K562 (cell line): ENCODE measurements at regions not wholly inside any gene's neighbourhood (a gene's known extent, or its start where the extent isn't known, plus 50 kb on each side); places are given as distances from the start of the nearest gene placed in this dataset.

Experiments
- ATAC-seq: fragments of 200-7000 bp; cut with Tn5 transposase; 3 replicates; pipeline ENCODE4 v1.9.1; 2020; ENCODE audit warnings: moderate library complexity
- BruUV-seq: library from RNA; stranded (reverse); fragments of 400-500 nt; replicated peaks from 2 replicates; lab custom pipeline; 2021; lab: Mats Ljungman, UMichigan
- CTCF ChIA-PET: fragments of 300-600 bp; formaldehyde crosslinking; extraction: SDS; loops from one replicate; lab custom pipeline; 2021; ENCODE audit warnings: low intra/inter-chr PET ratio; lab: Yijun Ruan, JAX
- POLR2A ChIA-PET: fragments of 300-600, 350-650 bp; sonication (Branson Sonifier 250); formaldehyde crosslinking; extraction: SDS; loops from one replicate; lab custom pipeline; 2021; ENCODE audit warnings: antibody characterized with exemption, inconsistent platforms; lab: Yijun Ruan, JAX
- DNase-seq, 4 experiments: peaks; one replicate each; pipeline versions ENCODE4 v3.0.0 to v3.0.0-alpha.2; 2011 to 2018; ENCODE audit warnings: low spot score in 3 of 4, mixed read lengths in 3 of 4; ENCODE audit errors: extremely low read depth in 1 of 4
- FAIRE-seq: peaks from 2 replicates; lab custom pipeline; 2011; peaks lifted over from hg19 to GRCh38; lab: Jason Lieb, UNC
- H2AFZ ChIP-seq: 2 replicates; pipeline ENCODE4 v1.6.0; 2011; ENCODE audit warnings: low read depth, low read length, control low read depth, inconsistent platforms
- H3K27ac ChIP-seq: fragments of 200-600 bp; 3 replicates; pipeline ENCODE4 v1.8.0; 2011; ENCODE audit warnings: low read depth, mild to moderate bottlenecking, control low read depth, inconsistent platforms, low read length, moderate library complexity, mixed read lengths; ENCODE audit errors: extremely low read depth
- H3K27me3 ChIP-seq, 2 experiments: fragments of 300-600 bp in 1 of 2; 2 replicates in 1 of 2; 3 replicates in 1 of 2; pipeline versions ENCODE4 v1.6.0 to v1.8.0; 2011; ENCODE audit warnings: inconsistent platforms in 2 of 2, low read length in 2 of 2, mild to moderate bottlenecking in 1 of 2, mixed read lengths in 1 of 2, moderate library complexity in 1 of 2; ENCODE audit not compliant: control insufficient read depth in 2 of 2, insufficient read depth in 2 of 2
- H3K36me3 ChIP-seq: fragments of 300-600 bp; 3 replicates; pipeline ENCODE4 v1.8.0; 2011; ENCODE audit warnings: mild to moderate bottlenecking, low read length, inconsistent platforms; ENCODE audit not compliant: control insufficient read depth, insufficient read depth
- H3K4me1 ChIP-seq, 2 experiments: fragments of 200-600 bp in 1 of 2; replicated peaks in 1 of 2; 2 replicates in 1 of 2; 3 replicates in 1 of 2; pipeline versions ENCODE4 v1.5.1 to v1.8.0; 2011; ENCODE audit warnings: inconsistent platforms in 2 of 2, low read length in 2 of 2, mild to moderate bottlenecking in 1 of 2, mixed read lengths in 1 of 2, moderate library complexity in 1 of 2; ENCODE audit not compliant: control insufficient read depth in 2 of 2, insufficient read depth in 2 of 2
- H3K4me2 ChIP-seq: 2 replicates; pipeline ENCODE4 v1.6.1; 2011; ENCODE audit warnings: low read length, control low read depth, inconsistent platforms, mixed read lengths; ENCODE audit not compliant: insufficient read depth
- H3K4me3 ChIP-seq: fragments of 200-600 bp; sonication (generic), shearing (Covaris generic); 2 replicates; pipeline ENCODE4 v1.5.1; 2016; ENCODE audit warnings: control low read depth, inconsistent platforms
- H3K79me2 ChIP-seq: fragments of 200-600 bp; 3 replicates; pipeline ENCODE4 v1.8.0; 2011; ENCODE audit warnings: low read length, inconsistent platforms; ENCODE audit not compliant: control insufficient read depth, insufficient read depth
- H3K9ac ChIP-seq, 2 experiments: 2 replicates each; pipeline versions ENCODE4 v1.6.0 to v1.6.1; 2011; ENCODE audit warnings: low read depth in 2 of 2, low read length in 2 of 2, control low read depth in 1 of 2, inconsistent platforms in 1 of 2, mild to moderate bottlenecking in 1 of 2, mixed read lengths in 1 of 2; ENCODE audit not compliant: insufficient read depth in 1 of 2
- H3K9me1 ChIP-seq: one replicate; pipeline ENCODE4 v1.6.0; 2011; ENCODE audit warnings: inconsistent platforms, mild to moderate bottlenecking, low read length, moderate library complexity; ENCODE audit not compliant: control insufficient read depth, insufficient read depth
- H3K9me3 ChIP-seq: replicated peaks from 2 replicates; pipeline ENCODE4 v1.5.1; 2011; ENCODE audit warnings: low read depth, low read length, inconsistent platforms; ENCODE audit not compliant: control insufficient read depth, insufficient read depth
- H4K20me1 ChIP-seq: replicated peaks from 2 replicates; pipeline ENCODE4 v1.6.1; 2011; ENCODE audit warnings: low read length, inconsistent platforms, mixed read lengths; ENCODE audit not compliant: control insufficient read depth, insufficient read depth
- CCAR2 ChIP-seq: fragments of 200-400 bp; formaldehyde crosslinking; IDR thresholded peaks from 2 replicates; pipeline ENCODE4 v1.6.1; 2017; ENCODE audit warnings: mild to moderate bottlenecking, low read depth, low read length
- MAFK ChIP-seq: IDR thresholded peaks from 2 replicates; pipeline ENCODE4 v1.6.1; 2011; ENCODE audit warnings: low read length, improper control_type of control experiment
- RAD21 ChIP-seq, 2 experiments: fragments of 250-450 bp in 1 of 2; fragments of 450-650 bp in 1 of 2; sonication (Bioruptor Pico) in 1 of 2; formaldehyde crosslinking in 1 of 2; IDR thresholded peaks in 1 of 2; conservative IDR thresholded peaks in 1 of 2; 2 replicates each; pipeline versions ENCODE4 v1.4.0 to v1.8.0; 2020 to 2022; ENCODE audit warnings: mild to moderate bottlenecking in 2 of 2, moderate library complexity in 1 of 2
- ZFP1 ChIP-seq: fragments of 450-650 bp; formaldehyde crosslinking; IDR thresholded peaks from 2 replicates; pipeline ENCODE4 v1.4.0; 2020; ENCODE audit warnings: mild to moderate bottlenecking, mixed read lengths
- ZFP30 ChIP-seq: fragments of 250-450 bp; sonication (Bioruptor Pico); IDR thresholded peaks from 2 replicates; pipeline ENCODE4 v1.8.0; 2022; ENCODE audit warnings: moderate library complexity, mild to moderate bottlenecking, inconsistent platforms, borderline replicate concordance
- WGBS: fragments of 100-300 bp; shearing (Covaris generic); methylation state at CpG from one replicate; pipeline ENCODE4 v1.1.6; 2016; ENCODE audit warnings: low coverage, mixed read lengths; ENCODE audit not compliant: insufficient coverage; ENCODE audit errors: missing lambda C conversion rate; 5-methylcytosine and 5-hydroxymethylcytosine counted together
- in situ Hi-C: fragments of 300-500 bp; cut with MboI; formaldehyde crosslinking; loops from 4 replicates; pipeline ENCODE4 v1.15.0; 2018; ENCODE audit warnings: inconsistent platforms, mixed read lengths
- intact Hi-C: fragments of 100-400 bp; cut with micrococcal nuclease; formaldehyde crosslinking; loops from 2 replicates; pipeline ENCODE4 v1.14.2; 2022
- TF ChIP-seq, protein P1 (sequence below), 2 experiments: fragments of 450-650 bp; formaldehyde crosslinking in 1 of 2; IDR thresholded peaks; 2 replicates each; pipeline versions ENCODE4 v1.4.0 to v1.6.1; 2014 to 2020; ENCODE audit warnings: mild to moderate bottlenecking in 2 of 2, borderline replicate concordance in 1 of 2, low read depth in 1 of 2
- TF ChIP-seq, protein P2 (sequence below), 3 experiments: IDR thresholded peaks in 2 of 3; conservative IDR thresholded peaks in 1 of 3; 2 replicates each; pipeline ENCODE4 v1.5.1; 2011 to 2012; ENCODE audit warnings: low read length in 3 of 3, mild to moderate bottlenecking in 3 of 3, control low read depth in 2 of 3, improper control_type of control experiment in 1 of 3, inconsistent platforms in 1 of 3, low read depth in 1 of 3, mixed read lengths in 1 of 3, moderate library complexity in 1 of 3; ENCODE audit not compliant: insufficient read depth in 2 of 3
- TF ChIP-seq, protein P3 (sequence below): sonication (generic); formaldehyde crosslinking; IDR thresholded peaks from 2 replicates; pipeline ENCODE4 v1.8.1; 2023; ENCODE audit warnings: mild to moderate bottlenecking, missing genetic modification reagents, moderate library complexity

DNA sequence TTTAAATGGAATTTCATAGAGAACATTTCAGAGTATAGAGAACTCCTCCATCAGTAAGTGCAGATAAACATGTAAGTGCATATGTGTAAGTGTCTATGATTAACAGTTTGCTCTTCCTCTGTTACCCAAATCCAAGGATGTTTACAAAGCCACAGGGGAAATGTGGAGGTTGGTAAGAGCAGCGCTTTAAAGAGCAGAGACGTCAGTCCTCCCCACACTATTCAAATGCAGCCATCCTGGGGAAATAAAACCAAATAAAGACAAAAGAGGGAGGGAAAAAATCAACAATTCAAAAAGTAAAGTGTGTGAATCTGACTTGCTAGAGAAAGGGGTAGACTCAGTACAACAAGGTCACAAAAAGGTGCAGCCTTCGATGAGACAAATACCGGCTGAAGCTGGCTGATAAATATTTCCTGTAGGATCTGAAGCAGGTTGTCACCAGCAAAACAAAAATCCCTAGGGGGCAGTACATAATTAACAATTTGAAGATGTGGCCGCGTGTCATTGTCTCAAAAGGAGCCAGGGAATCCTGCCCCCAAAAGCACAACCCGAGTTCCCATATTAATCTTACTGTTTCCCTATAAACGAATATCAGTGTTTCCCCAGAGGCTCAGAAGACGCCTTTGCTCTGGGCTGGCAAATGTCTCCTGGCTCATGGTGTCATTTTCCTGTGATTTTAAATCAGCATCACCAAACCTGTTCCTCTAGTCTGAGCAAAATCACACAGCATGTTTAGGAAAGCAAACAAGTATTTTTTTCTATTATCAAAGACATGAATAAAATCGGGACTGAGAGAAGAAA is 216.5 kb downstream of the CDCA7 start:
- Histone ChIP-seq H3K4me1 (no peaks in the 10 kb centered on the region), H3K4me2 (no peak overlapping the region), H3K36me3 (no peaks in the 10 kb centered on the region), H3K4me3 (no peak overlapping the region), H3K9ac (no peak overlapping the region), H2AFZ (no peak overlapping the region), H3K79me2 (no peaks in the 10 kb centered on the region), H3K27me3 (0 out of 5 replicates have a peak, but pooled peaks cover 0 to under 1% of the 10 kb centered on the region in 2 experiments), H3K9me3 (no peaks in the 10 kb centered on the region), H3K27ac (no peak overlapping the region), H4K20me1 (0 out of 2 replicates have a peak, but pooled peaks cover under 1% of the 10 kb centered on the region), H3K9me1 (no peaks in the 10 kb centered on the region)
- peak; percentile 76 for ATAC-seq
- peak; percentile 58 for FAIRE-seq
- intact Hi-C loops = loop anchor here (2.0 to 5.0 kb wide), 3 partner anchors 176 to 770 kb away; no protein-coding TSS in a partner anchor
- ChIA-PET CTCF (interaction anchor here (0.7 to 1.1 kb wide), 3 partner anchors 169 to 1059 kb away, joined by 3 read pairs; no protein-coding TSS in a partner anchor), POLR2A (no interaction called here)
- in situ Hi-C loops = loop anchor here (10.0 kb wide), 1 partner anchor 774 kb away; no protein-coding TSS in a partner anchor
- DNase-seq = peak in 2 of 4 experiments; percentile 34 to 36
- 4% methylated on average over 10 of the region's 10 CpGs for WGBS
- BruUV-seq = no TSS peak
- no peak for TF ChIP-seq ZFP30 (CRISPR knock-in tag)
- TF ChIP-seq, protein P1, sequence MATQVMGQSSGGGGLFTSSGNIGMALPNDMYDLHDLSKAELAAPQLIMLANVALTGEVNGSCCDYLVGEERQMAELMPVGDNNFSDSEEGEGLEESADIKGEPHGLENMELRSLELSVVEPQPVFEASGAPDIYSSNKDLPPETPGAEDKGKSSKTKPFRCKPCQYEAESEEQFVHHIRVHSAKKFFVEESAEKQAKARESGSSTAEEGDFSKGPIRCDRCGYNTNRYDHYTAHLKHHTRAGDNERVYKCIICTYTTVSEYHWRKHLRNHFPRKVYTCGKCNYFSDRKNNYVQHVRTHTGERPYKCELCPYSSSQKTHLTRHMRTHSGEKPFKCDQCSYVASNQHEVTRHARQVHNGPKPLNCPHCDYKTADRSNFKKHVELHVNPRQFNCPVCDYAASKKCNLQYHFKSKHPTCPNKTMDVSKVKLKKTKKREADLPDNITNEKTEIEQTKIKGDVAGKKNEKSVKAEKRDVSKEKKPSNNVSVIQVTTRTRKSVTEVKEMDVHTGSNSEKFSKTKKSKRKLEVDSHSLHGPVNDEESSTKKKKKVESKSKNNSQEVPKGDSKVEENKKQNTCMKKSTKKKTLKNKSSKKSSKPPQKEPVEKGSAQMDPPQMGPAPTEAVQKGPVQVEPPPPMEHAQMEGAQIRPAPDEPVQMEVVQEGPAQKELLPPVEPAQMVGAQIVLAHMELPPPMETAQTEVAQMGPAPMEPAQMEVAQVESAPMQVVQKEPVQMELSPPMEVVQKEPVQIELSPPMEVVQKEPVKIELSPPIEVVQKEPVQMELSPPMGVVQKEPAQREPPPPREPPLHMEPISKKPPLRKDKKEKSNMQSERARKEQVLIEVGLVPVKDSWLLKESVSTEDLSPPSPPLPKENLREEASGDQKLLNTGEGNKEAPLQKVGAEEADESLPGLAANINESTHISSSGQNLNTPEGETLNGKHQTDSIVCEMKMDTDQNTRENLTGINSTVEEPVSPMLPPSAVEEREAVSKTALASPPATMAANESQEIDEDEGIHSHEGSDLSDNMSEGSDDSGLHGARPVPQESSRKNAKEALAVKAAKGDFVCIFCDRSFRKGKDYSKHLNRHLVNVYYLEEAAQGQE (IDR thresholded peaks at IDR 0.05; ENCODE audit: borderline replicate concordance) = peak; percentile 77
- TF ChIP-seq, protein P1 (CRISPR knock-in tag; IDR thresholded peaks at IDR 0.05; ENCODE audit: low read depth) = no peak
- TF ChIP-seq, protein P2, sequence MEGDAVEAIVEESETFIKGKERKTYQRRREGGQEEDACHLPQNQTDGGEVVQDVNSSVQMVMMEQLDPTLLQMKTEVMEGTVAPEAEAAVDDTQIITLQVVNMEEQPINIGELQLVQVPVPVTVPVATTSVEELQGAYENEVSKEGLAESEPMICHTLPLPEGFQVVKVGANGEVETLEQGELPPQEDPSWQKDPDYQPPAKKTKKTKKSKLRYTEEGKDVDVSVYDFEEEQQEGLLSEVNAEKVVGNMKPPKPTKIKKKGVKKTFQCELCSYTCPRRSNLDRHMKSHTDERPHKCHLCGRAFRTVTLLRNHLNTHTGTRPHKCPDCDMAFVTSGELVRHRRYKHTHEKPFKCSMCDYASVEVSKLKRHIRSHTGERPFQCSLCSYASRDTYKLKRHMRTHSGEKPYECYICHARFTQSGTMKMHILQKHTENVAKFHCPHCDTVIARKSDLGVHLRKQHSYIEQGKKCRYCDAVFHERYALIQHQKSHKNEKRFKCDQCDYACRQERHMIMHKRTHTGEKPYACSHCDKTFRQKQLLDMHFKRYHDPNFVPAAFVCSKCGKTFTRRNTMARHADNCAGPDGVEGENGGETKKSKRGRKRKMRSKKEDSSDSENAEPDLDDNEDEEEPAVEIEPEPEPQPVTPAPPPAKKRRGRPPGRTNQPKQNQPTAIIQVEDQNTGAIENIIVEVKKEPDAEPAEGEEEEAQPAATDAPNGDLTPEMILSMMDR (IDR thresholded peaks at IDR 0.05 in 2 of 3, conservative IDR thresholded peaks at IDR 0.05 in 1 of 3; ENCODE audit: insufficient read depth in 2 of 3, low read depth in 1 of 3, low read length in 3 of 3) = peak; percentile 36 to 64 (median 40); a peak in 5 of 6 replicates
- peak; percentile 50 to 64 for TF ChIP-seq RAD21 (CRISPR knock-in tag; conservative IDR thresholded peaks at IDR 0.05 in 1 of 2, IDR thresholded peaks at IDR 0.05 in 1 of 2)
- TF ChIP-seq, protein P3, sequence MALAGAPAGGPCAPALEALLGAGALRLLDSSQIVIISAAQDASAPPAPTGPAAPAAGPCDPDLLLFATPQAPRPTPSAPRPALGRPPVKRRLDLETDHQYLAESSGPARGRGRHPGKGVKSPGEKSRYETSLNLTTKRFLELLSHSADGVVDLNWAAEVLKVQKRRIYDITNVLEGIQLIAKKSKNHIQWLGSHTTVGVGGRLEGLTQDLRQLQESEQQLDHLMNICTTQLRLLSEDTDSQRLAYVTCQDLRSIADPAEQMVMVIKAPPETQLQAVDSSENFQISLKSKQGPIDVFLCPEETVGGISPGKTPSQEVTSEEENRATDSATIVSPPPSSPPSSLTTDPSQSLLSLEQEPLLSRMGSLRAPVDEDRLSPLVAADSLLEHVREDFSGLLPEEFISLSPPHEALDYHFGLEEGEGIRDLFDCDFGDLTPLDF (CRISPR knock-in tag) = no peak
- no peak for TF ChIP-seq ZFP1 (CRISPR knock-in tag)
- no peak for TF ChIP-seq MAFK
- no peak for TF ChIP-seq CCAR2
